T-helper 17 cell (primary cell): ENCODE measurements at regions not wholly inside any gene's neighbourhood (a gene's known extent, or its start where the extent isn't known, plus 50 kb on each side); places are given as distances from the start of the nearest gene placed in this dataset.

ENCODE experiments used
- ATAC-seq: fragments of 150-1000 bp; cut with Tn5 transposase; 2 replicates; pipeline ENCODE4 v1.10.0; 2021; ENCODE audit warnings: mild to moderate bottlenecking, moderate library complexity
- DNase-seq, 3 donors: peaks; one replicate each; pipeline versions ENCODE4 v3.0.0 to v3.0.0-alpha.2; 2020 to 2021
- H3K9me3 ChIP-seq: one replicate; pipeline ENCODE4 v1.7.0; 2013; ENCODE audit warnings: low read length, mild to moderate bottlenecking; ENCODE audit not compliant: control insufficient read depth, poor library complexity, severe bottlenecking
- H3K27ac Mint-ChIP-seq: one replicate; pipeline ENCODE4 v1.8.0; 2022; ENCODE audit warnings: mild to moderate bottlenecking, moderate library complexity, mixed read lengths
- H3K27me3 Mint-ChIP-seq: one replicate; pipeline ENCODE4 v1.8.0; 2022; ENCODE audit warnings: mixed read lengths
- H3K36me3 Mint-ChIP-seq: one replicate; pipeline ENCODE4 v1.8.0; 2022; ENCODE audit warnings: low read depth, mixed read lengths
- H3K4me1 Mint-ChIP-seq: one replicate; pipeline ENCODE4 v1.8.0; 2022; ENCODE audit warnings: mild to moderate bottlenecking, mixed read lengths
- H3K4me3 Mint-ChIP-seq: one replicate; pipeline ENCODE4 v1.8.0; 2022; ENCODE audit warnings: mild to moderate bottlenecking, moderate library complexity, mixed read lengths

DNA sequence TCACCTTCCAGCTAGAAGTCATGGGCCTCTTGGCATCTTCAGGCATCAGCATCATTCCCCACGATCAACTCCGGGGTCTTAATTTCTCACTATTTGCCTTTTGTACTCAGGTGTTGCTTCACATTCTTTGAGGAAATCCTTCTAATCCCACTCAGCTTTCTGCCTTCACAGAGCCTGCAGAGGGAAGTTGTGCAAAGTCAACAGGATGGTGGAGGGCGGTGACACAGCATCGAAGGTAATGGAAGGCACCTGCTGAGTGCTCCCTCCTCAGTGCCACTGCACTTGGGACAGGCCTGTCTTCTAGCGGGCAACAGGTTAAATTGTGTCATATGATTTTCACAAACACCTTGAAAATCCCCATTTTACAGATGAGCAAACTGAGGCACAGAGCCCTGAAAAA lies 164.0 kb downstream of the EN1 start:
- no peak overlapping the region for H3K4me3 Mint-ChIP-seq
- peaks cover 5% of the 10 kb centered on the region for H3K27me3 Mint-ChIP-seq
- H3K27ac Mint-ChIP-seq, result no peak overlapping the region
- H3K4me1 Mint-ChIP-seq, result no peaks in the 10 kb centered on the region
- no peaks in the 10 kb centered on the region for H3K36me3 Mint-ChIP-seq
- DNase-seq, result no peak
- no peak for ATAC-seq
- no peaks in the 10 kb centered on the region for H3K9me3 ChIP-seq

DNA sequence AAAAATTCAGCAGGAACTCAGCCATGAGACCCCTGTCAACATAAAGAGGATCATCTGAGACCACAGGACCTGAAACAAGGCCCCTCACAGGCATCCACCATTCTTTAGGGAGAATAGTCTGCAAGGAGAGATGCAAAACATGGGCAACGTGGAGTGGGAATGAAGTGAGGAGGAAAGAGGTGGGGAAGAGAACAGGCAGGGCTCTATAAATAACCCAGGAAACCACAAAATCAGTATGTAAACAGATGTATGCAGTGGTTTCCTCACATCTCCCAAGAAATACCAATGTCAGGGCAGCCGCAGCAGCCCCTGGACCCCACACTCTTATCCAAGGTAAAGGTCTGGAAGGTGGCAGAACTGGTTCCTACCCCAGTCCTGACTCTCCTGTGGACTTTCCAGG lies 168.5 kb downstream of the EN1 start:
- H3K36me3 Mint-ChIP-seq, result no peaks in the 10 kb centered on the region
- no peak overlapping the region for H3K4me3 Mint-ChIP-seq
- no peaks in the 10 kb centered on the region for H3K27me3 Mint-ChIP-seq
- no peak for DNase-seq
- H3K4me1 Mint-ChIP-seq, result no peaks in the 10 kb centered on the region
- H3K27ac Mint-ChIP-seq, result no peak overlapping the region
- no peaks in the 10 kb centered on the region for H3K9me3 ChIP-seq
- ATAC-seq, result no peak

GRCh38 chr2:118677546-118677945 lies 169.9 kb downstream of the EN1 start:
- Mint-ChIP-seq H3K27me3 (no peaks in the 10 kb centered on the region), H3K4me3 (no peak overlapping the region), H3K27ac (no peak overlapping the region)

GRCh38 chr2:118675531-118675930 lies 171.9 kb downstream of the EN1 start:
- H3K4me3 Mint-ChIP-seq, result no peak overlapping the region
- DNase-seq (no peak), ATAC-seq (no peak)
- H3K4me1 Mint-ChIP-seq, result no peaks in the 10 kb centered on the region
- H3K36me3 Mint-ChIP-seq, result no peaks in the 10 kb centered on the region
- no peak overlapping the region for H3K27ac Mint-ChIP-seq
- no peaks in the 10 kb centered on the region for H3K9me3 ChIP-seq
- H3K27me3 Mint-ChIP-seq, result peaks cover under 1% of the 10 kb centered on the region

More at GRCh38 chr2:118677546-118677945, 169.9 kb downstream of the EN1 start:
- Mint-ChIP-seq H3K36me3 (no peaks in the 10 kb centered on the region), H3K4me1 (no peaks in the 10 kb centered on the region)
- H3K9me3 ChIP-seq, result no peaks in the 10 kb centered on the region
- DNase-seq, result no peak
- no peak for ATAC-seq

- no peaks in the 10 kb centered on the region for H3K9me3 ChIP-seq
- Mint-ChIP-seq H3K27me3 (peaks cover 12% of the 10 kb centered on the region), H3K27ac (no peak overlapping the region), H3K4me3 (no peak overlapping the region), H3K36me3 (no peaks in the 10 kb centered on the region), H3K4me1 (no peaks in the 10 kb centered on the region)
- DNase-seq, result no peak
- ATAC-seq, result no peak
Observed at GRCh38 chr2:118672571-118673158, 174.8 kb downstream of the EN1 start.

- peaks cover 12% of the 10 kb centered on the region for H3K27me3 Mint-ChIP-seq
- no peaks in the 10 kb centered on the region for H3K4me1 Mint-ChIP-seq
- H3K4me3 Mint-ChIP-seq, result no peak overlapping the region
- DNase-seq (no peak), ATAC-seq (no peak)
- H3K36me3 Mint-ChIP-seq, result no peaks in the 10 kb centered on the region
- H3K27ac Mint-ChIP-seq, result no peak overlapping the region
- no peaks in the 10 kb centered on the region for H3K9me3 ChIP-seq
Observed at GRCh38 chr2:118671701-118672454, 175.6 kb downstream of the EN1 start.

- no peak overlapping the region for H3K27ac Mint-ChIP-seq
- ATAC-seq, result no peak
- no peaks in the 10 kb centered on the region for H3K9me3 ChIP-seq
- no peaks in the 10 kb centered on the region for H3K4me1 Mint-ChIP-seq
- H3K36me3 Mint-ChIP-seq, result no peaks in the 10 kb centered on the region
- H3K4me3 Mint-ChIP-seq, result no peak overlapping the region
- peaks cover 15% of the 10 kb centered on the region for H3K27me3 Mint-ChIP-seq
- no peak for DNase-seq
Observed at GRCh38 chr2:118670838-118671237, 176.6 kb downstream of the EN1 start.

DNA sequence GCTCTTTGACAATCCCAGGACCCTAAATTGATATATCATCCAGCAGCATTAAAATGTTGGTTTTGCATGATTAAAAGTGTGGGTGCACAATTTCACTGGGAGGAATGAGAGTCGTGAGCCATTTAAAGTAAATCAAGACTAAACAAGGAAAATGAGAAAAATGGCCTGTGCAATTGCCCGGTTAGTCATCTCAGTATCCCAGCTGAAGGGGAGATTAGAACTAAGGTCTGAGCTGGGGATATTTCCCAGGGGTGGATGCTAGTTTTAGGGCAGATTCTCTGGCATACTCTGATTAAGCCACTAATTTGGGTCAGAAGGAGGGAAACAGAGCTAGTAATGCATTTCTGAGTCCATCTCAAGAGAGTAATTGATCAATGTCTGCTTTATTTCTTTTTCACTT lies 177.2 kb downstream of the EN1 start:
- no peak overlapping the region for H3K27ac Mint-ChIP-seq
- peaks cover 18% of the 10 kb centered on the region for H3K27me3 Mint-ChIP-seq
- H3K4me1 Mint-ChIP-seq, result no peaks in the 10 kb centered on the region
- ATAC-seq (no peak), DNase-seq (no peak)
- no peaks in the 10 kb centered on the region for H3K9me3 ChIP-seq
- H3K4me3 Mint-ChIP-seq, result no peak overlapping the region
- H3K36me3 Mint-ChIP-seq, result no peaks in the 10 kb centered on the region

DNA sequence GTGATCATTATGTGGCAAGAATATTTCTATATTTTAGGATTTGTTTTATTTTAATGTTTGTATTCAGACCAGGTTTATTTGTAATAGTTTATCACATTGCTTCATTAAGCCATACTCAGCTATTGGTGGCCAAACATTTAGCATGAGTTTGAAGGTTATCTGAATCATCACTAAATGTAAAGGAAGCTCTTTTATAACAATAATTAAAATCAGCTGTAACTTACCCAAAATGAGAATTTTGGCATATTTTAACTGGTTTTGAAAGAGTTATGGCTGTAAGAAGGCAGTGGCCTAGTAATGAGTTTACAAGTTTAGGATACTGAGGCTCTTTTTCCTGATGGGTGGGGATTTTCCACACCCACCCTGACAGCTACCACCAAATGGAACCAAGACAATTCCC lies 177.8 kb downstream of the EN1 start:
- no peak overlapping the region for H3K27ac Mint-ChIP-seq
- peaks cover 18% of the 10 kb centered on the region for H3K27me3 Mint-ChIP-seq
- no peaks in the 10 kb centered on the region for H3K4me1 Mint-ChIP-seq
- DNase-seq, result no peak
- no peaks in the 10 kb centered on the region for H3K36me3 Mint-ChIP-seq
- H3K4me3 Mint-ChIP-seq, result no peak overlapping the region
- no peak for ATAC-seq
- H3K9me3 ChIP-seq, result no peaks in the 10 kb centered on the region

DNA sequence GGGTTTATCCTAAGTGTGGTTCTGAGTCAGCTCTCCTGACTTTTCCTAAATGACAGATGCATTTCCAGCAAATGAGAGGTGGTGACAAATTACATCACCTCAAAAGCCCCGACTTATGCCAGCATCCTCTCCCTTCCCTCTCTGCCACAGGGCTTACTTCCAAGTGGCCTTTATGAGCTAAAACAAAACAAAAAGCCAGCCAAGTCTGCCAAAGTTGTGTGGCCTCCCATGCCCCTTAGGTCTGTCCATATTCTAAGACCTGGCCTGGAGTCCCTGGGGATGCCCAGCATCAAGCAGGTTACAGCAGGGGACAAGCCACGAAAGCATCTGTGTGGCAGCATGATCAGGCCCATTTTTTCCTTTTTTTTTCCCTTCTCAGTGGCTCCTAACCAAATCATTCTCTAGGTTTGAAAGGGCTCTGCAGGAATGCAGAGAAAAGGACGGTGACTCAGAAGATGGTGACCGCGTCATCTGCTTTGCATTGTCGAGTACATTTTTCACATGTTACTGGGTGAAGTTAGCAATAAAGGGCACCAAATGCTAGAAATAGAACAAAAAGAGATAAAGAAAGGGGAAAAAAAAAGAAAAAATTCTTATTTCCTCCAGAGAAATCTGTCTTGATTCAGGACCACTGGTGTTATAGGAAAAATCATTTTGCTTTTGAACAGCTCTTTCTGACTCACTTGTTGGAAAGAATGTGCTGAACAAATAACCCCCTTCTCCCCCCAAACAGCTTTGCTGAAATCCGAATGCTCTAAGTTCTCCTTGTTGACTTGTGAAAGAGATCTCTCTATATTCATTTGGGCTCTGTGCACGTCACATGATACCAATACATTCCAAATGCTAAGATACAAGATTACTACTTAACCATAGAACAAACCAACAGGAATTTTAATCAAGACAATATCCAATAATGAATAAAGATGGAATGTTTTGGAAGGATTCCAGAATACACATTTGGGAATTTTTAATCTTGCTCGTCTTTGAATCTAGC lies 178.7 kb downstream of the EN1 start:
- Mint-ChIP-seq H3K36me3 (no peaks in the 10 kb centered on the region), H3K4me1 (no peaks in the 10 kb centered on the region), H3K27ac (no peak overlapping the region), H3K4me3 (no peak overlapping the region), H3K27me3 (peaks cover 23% of the 10 kb centered on the region)
- DNase-seq (no peak), ATAC-seq (no peak)
- H3K9me3 ChIP-seq, result no peaks in the 10 kb centered on the region

DNA sequence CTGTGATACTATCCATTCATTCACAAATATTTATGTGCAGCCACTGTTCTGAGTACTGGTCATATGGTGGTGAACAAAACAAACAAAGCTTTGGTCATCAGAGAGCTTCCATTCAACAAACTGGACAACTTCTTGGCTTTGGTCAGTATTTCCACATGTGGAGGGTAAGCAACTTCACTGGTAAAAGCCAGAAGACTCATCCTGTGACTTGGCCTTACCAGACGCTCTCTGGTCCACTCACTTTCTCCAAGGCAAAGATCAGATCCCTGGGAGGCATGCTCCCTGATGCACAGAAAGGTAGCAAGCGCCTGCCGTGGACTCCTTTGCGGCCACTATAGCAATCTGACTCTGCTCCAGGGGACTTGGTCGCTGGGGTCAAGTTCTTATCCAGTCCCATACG lies 179.5 kb downstream of the EN1 start:
- H3K4me1 Mint-ChIP-seq, result no peaks in the 10 kb centered on the region
- H3K27me3 Mint-ChIP-seq, result peaks cover 23% of the 10 kb centered on the region
- H3K27ac Mint-ChIP-seq, result no peak overlapping the region
- DNase-seq (no peak), ATAC-seq (no peak)
- no peaks in the 10 kb centered on the region for H3K36me3 Mint-ChIP-seq
- H3K4me3 Mint-ChIP-seq, result no peak overlapping the region
- H3K9me3 ChIP-seq, result no peaks in the 10 kb centered on the region

DNA sequence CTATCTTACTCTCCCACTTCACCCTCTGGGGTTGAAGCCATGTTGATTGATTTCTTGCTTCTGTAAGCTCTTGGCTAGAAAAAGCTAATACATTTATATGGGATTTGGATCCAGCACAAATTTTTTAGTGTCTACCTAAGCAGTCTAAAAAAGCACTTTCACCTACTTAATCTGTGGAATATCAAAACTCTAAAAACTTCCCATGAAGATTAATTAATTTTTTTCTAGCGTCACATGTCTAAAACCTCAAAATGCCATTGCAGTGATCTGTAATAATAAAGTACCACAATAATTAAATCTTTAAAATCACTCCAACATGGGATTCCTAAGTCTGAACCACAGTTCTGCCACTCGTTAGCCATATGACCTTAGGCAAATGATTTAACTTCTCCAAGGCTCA lies 180.1 kb downstream of the EN1 start:
- Mint-ChIP-seq H3K27me3 (peaks cover 23% of the 10 kb centered on the region), H3K36me3 (no peaks in the 10 kb centered on the region), H3K4me1 (no peaks in the 10 kb centered on the region), H3K4me3 (no peak overlapping the region), H3K27ac (no peak overlapping the region)
- no peaks in the 10 kb centered on the region for H3K9me3 ChIP-seq
- DNase-seq (no peak), ATAC-seq (no peak)

- DNase-seq, result no peak
- Mint-ChIP-seq H3K27me3 (peaks cover 23% of the 10 kb centered on the region), H3K4me3 (no peak overlapping the region), H3K36me3 (no peaks in the 10 kb centered on the region), H3K27ac (no peak overlapping the region), H3K4me1 (no peaks in the 10 kb centered on the region)
- no peak for ATAC-seq
- H3K9me3 ChIP-seq, result no peaks in the 10 kb centered on the region
Observed at GRCh38 chr2:118665784-118666529, 181.5 kb downstream of the EN1 start.
